MM.1S (cell line): ENCODE measurements at regions not wholly inside any gene's neighbourhood (a gene's known extent, or its start where the extent isn't known, plus 50 kb on each side); places are given as distances from the start of the nearest gene placed in this dataset.

Experiments
- DNase-seq: peaks from one replicate; pipeline ENCODE4 v3.0.0-alpha.2; 2015
- H2AFZ ChIP-seq: fragments of 300-600 bp; sonication (generic); 2 replicates; pipeline ENCODE4 v1.6.0; 2016; ENCODE audit warnings: antibody characterized with exemption, low read length
- H3F3A ChIP-seq: fragments of 300-600 bp; sonication (generic); 2 replicates; pipeline ENCODE4 v1.6.1; 2016; ENCODE audit warnings: mild to moderate bottlenecking, antibody characterized with exemption, low read length, moderate library complexity, mixed read lengths; ENCODE audit not compliant: insufficient read depth
- H3K27ac ChIP-seq: fragments of 300-600 bp; sonication (generic); 2 replicates; pipeline ENCODE4 v1.5.1; 2016; ENCODE audit warnings: mild to moderate bottlenecking, low read length
- H3K27me3 ChIP-seq: fragments of 300-600 bp; sonication (generic); replicated peaks from 2 replicates; pipeline ENCODE4 v1.6.0; 2016; ENCODE audit warnings: low read length; ENCODE audit not compliant: insufficient read depth
- H3K36me3 ChIP-seq: fragments of 300-600 bp; sonication (generic); replicated peaks from 2 replicates; pipeline ENCODE4 v1.6.1; 2016; ENCODE audit warnings: mild to moderate bottlenecking, low read length, mixed read lengths; ENCODE audit not compliant: insufficient read depth
- H3K4me1 ChIP-seq: fragments of 300-600 bp; sonication (generic); 2 replicates; pipeline ENCODE4 v1.6.1; 2016; ENCODE audit warnings: low read length, mixed read lengths
- H3K4me2 ChIP-seq: fragments of 300-600 bp; sonication (generic); 2 replicates; pipeline ENCODE4 v1.6.0; 2016; ENCODE audit warnings: low read depth, low read length
- H3K4me3 ChIP-seq: fragments of 300-600 bp; sonication (generic); 2 replicates; pipeline ENCODE4 v1.5.1; 2016; ENCODE audit warnings: low read length, mixed read lengths
- H3K79me2 ChIP-seq: fragments of 300-600 bp; sonication (generic); 2 replicates; pipeline ENCODE4 v1.6.1; 2016; ENCODE audit warnings: mixed run types, low read length, mixed read lengths
- H3K9ac ChIP-seq: fragments of 300-600 bp; sonication (generic); 2 replicates; pipeline ENCODE4 v1.6.1; 2016; ENCODE audit warnings: low read length, mixed read lengths
- H3K9me2 ChIP-seq: fragments of 300-600 bp; sonication (generic); replicated peaks from 2 replicates; pipeline ENCODE4 v1.6.1; 2016; ENCODE audit warnings: mild to moderate bottlenecking, low read length, mixed read lengths; ENCODE audit not compliant: insufficient read depth
- H3K9me3 ChIP-seq: fragments of 300-600 bp; sonication (generic); replicated peaks from 2 replicates; pipeline ENCODE4 v1.6.1; 2016; ENCODE audit warnings: mild to moderate bottlenecking, low read length, mixed read lengths; ENCODE audit not compliant: insufficient read depth
- H4K20me1 ChIP-seq: fragments of 300-600 bp; sonication (generic); 2 replicates; pipeline ENCODE4 v1.6.1; 2016; ENCODE audit warnings: mild to moderate bottlenecking, low read length, moderate library complexity, mixed read lengths; ENCODE audit not compliant: insufficient read depth
- EZH2 ChIP-seq: fragments of 300-600 bp; sonication (generic); optimal IDR thresholded peaks from 2 replicates; pipeline ENCODE3; 2017; ENCODE audit warnings: low read depth, mild to moderate bottlenecking, antibody characterized with exemption, low read length, mixed read lengths
- EZH2phosphoT487 ChIP-seq: fragments of 300-600 bp; sonication (generic); IDR thresholded peaks from 2 replicates; pipeline ENCODE4 v1.6.1; 2018; ENCODE audit warnings: antibody characterized with exemption, low read length
- TF ChIP-seq, protein P1 (sequence below): fragments of 300-600 bp; sonication (generic); IDR thresholded peaks from 2 replicates; pipeline ENCODE4 v1.5.1; 2016; ENCODE audit warnings: antibody characterized with exemption, low read length, mixed read lengths

DNA sequence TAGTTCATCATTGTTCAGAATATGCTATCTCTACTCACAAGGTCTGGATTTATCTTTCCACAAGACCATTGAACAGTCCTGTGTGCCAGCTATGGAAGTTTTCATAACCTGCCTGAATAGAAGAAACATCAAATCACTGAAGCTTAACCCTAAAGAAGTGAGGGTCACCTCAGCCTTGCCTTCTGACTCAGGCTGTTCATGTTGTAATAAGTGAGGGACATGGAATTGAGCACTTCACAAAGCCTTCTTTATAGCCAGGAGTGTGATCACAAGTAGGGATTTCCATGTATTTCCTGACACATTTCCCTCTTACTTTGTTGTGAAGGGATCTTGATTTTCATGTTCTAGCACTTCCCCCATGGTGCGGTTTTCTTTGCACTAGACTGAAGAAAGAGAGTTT is 577.5 kb upstream of the WWC1 start:
- TF ChIP-seq, protein P1, sequence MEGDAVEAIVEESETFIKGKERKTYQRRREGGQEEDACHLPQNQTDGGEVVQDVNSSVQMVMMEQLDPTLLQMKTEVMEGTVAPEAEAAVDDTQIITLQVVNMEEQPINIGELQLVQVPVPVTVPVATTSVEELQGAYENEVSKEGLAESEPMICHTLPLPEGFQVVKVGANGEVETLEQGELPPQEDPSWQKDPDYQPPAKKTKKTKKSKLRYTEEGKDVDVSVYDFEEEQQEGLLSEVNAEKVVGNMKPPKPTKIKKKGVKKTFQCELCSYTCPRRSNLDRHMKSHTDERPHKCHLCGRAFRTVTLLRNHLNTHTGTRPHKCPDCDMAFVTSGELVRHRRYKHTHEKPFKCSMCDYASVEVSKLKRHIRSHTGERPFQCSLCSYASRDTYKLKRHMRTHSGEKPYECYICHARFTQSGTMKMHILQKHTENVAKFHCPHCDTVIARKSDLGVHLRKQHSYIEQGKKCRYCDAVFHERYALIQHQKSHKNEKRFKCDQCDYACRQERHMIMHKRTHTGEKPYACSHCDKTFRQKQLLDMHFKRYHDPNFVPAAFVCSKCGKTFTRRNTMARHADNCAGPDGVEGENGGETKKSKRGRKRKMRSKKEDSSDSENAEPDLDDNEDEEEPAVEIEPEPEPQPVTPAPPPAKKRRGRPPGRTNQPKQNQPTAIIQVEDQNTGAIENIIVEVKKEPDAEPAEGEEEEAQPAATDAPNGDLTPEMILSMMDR: no peak
- TF ChIP-seq EZH2phosphoT487: no peak
- no peak for TF ChIP-seq EZH2
- Histone ChIP-seq H3K36me3 (no peaks in the 10 kb centered on the region), H3K9ac (no peak overlapping the region), H3K79me2 (no peaks in the 10 kb centered on the region), H3K4me1 (peaks cover 25% of the 10 kb centered on the region), H3F3A (peaks cover 10% of the 10 kb centered on the region), H2AFZ (no peak overlapping the region), H3K4me2 (no peak overlapping the region), H4K20me1 (no peaks in the 10 kb centered on the region), H3K27me3 (no peaks in the 10 kb centered on the region), H3K4me3 (no peak overlapping the region), H3K9me3 (no peaks in the 10 kb centered on the region), H3K27ac (no peak overlapping the region), H3K9me2 (no peaks in the 10 kb centered on the region)
- no peak for DNase-seq

DNA sequence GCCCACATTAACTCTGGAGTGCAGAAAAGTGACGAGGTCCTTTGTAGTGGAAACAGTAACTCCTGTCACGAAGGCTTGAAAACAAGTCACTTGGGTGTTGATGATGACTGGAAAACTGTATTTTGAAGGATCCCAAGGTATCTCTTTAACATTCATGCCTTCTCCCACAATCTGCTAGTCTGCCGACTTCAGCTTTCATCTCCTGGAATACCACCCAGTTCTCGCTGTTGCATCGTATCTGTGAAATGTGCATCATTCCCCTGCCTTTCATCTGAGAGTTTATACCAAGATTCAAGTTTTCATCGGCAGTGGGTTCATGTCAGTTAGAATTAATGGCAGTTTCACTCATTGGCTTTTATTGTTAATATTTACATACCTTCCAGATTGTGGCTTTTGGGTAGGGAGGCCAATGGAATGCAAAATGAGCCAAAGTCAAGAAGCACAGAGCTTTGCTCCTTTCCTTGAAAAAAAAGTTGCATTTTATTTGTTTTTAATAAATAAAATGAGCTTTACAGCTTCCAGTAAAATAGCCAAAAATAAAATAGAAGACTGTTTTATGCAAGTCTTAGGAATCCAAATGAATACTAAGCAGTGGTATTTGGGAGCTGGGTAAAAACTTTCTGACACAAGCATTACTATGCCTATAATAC is 575.2 kb upstream of the WWC1 start:
- DNase-seq: no peak
- TF ChIP-seq EZH2phosphoT487: no peak
- no peak for TF ChIP-seq EZH2
- TF ChIP-seq, protein P1: no peak
- Histone ChIP-seq H3K9me2 (no peaks in the 10 kb centered on the region), H3K4me1 (peaks cover 18% of the 10 kb centered on the region), H3K9me3 (no peaks in the 10 kb centered on the region), H3K9ac (no peak overlapping the region), H3K4me3 (no peak overlapping the region), H3F3A (peaks cover 10% of the 10 kb centered on the region), H3K27ac (no peak overlapping the region), H3K36me3 (no peaks in the 10 kb centered on the region), H3K27me3 (no peaks in the 10 kb centered on the region), H4K20me1 (no peaks in the 10 kb centered on the region), H3K79me2 (no peaks in the 10 kb centered on the region), H3K4me2 (no peak overlapping the region), H2AFZ (no peak overlapping the region)

DNA sequence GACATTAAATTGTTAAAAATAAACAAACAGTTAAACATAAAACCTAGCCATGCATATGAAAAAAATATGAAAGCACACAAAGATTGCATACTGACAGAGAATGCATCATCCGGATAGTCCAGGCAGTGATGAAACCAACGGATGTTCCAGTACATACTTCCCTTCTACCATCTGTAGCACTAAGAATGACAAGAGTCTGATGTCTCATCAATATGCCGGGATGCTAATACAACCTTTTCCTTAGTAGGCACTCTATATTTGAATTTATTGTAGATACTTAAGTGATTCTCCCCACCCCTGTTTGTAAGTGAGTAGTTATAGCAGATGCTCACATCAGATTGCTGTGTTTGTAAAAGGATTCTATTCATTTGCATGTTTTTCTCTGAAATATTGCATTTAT is 571.2 kb upstream of the WWC1 start:
- no peaks in the 10 kb centered on the region for H4K20me1 ChIP-seq
- H3K9ac ChIP-seq: no peak overlapping the region
- peaks cover 26% of the 10 kb centered on the region for H3K4me1 ChIP-seq
- H3K4me3 ChIP-seq: no peak overlapping the region
- peaks cover 10% of the 10 kb centered on the region for H3F3A ChIP-seq
- no peaks in the 10 kb centered on the region for H3K36me3 ChIP-seq
- H3K9me2 ChIP-seq: no peaks in the 10 kb centered on the region
- no peaks in the 10 kb centered on the region for H3K27me3 ChIP-seq
- DNase-seq: no peak
- no peak overlapping the region for H3K27ac ChIP-seq
- H3K9me3 ChIP-seq: no peaks in the 10 kb centered on the region
- H2AFZ ChIP-seq: no peak overlapping the region
- no peaks in the 10 kb centered on the region for H3K79me2 ChIP-seq
- H3K4me2 ChIP-seq: no peak overlapping the region
- no peak for TF ChIP-seq EZH2
- TF ChIP-seq, protein P1: no peak
- TF ChIP-seq EZH2phosphoT487: no peak
